NB4 (cell line): ENCODE measurements at regions not wholly inside any gene's neighbourhood (a gene's known extent, or its start where the extent isn't known, plus 50 kb on each side); places are given as distances from the start of the nearest gene placed in this dataset.

Source experiments
- DNase-seq: peaks from one replicate; pipeline ENCODE4 v3.0.0; 2010; ENCODE audit warnings: low read depth
- H3K4me3 ChIP-seq: one replicate; pipeline ENCODE4 v1.5.1; 2011; ENCODE audit warnings: mild to moderate bottlenecking, low read depth, low read length, moderate library complexity
- CTCF ChIP-seq: IDR thresholded peaks from one replicate; pipeline ENCODE4 v1.5.1; 2012; ENCODE audit warnings: low read depth, low read length
- MAX ChIP-seq: IDR thresholded peaks from 2 replicates; pipeline ENCODE4 v1.6.1; 2011; ENCODE audit warnings: low read depth, low read length
- MYC ChIP-seq: IDR thresholded peaks from 2 replicates; pipeline ENCODE4 v1.6.1; 2011; ENCODE audit warnings: low read depth, low read length
- POLR2A ChIP-seq: IDR thresholded peaks from 2 replicates; pipeline ENCODE4 v1.6.1; 2011; ENCODE audit warnings: mild to moderate bottlenecking; ENCODE audit not compliant: insufficient read length; ENCODE audit errors: extremely low read depth

GRCh38 chr4:111754003-111754402 is 391.3 kb upstream of the FAM241A start:
- no peak for DNase-seq
- no peak overlapping the region for H3K4me3 ChIP-seq
- TF ChIP-seq POLR2A (no peak), MYC (no peak), MAX (no peak), CTCF (no peak)

- DNase-seq, result no peak
- no peak for TF ChIP-seq POLR2A
- H3K4me3 ChIP-seq, result no peak overlapping the region
Measured at GRCh38 chr4:111755571-111755970, 389.7 kb upstream of the FAM241A start.

GRCh38 chr4:111761531-111761930 is 383.7 kb upstream of the FAM241A start:
- DNase-seq, result no peak
- TF ChIP-seq MYC (no peak), MAX (no peak), CTCF (no peak), POLR2A (no peak)

GRCh38 chr4:111770514-111770913 is 374.7 kb upstream of the FAM241A start:
- H3K4me3 ChIP-seq, result no peak overlapping the region
- no peak for DNase-seq
- TF ChIP-seq CTCF (no peak), POLR2A (no peak), MYC (no peak)

More at GRCh38 chr4:111761531-111761930, 383.7 kb upstream of the FAM241A start:
- H3K4me3 ChIP-seq, result no peak overlapping the region

- no peak for DNase-seq
- no peak overlapping the region for H3K4me3 ChIP-seq
- TF ChIP-seq MAX, result no peak
- no peak for TF ChIP-seq MYC
- no peak for TF ChIP-seq POLR2A
- no peak for TF ChIP-seq CTCF
Measured at GRCh38 chr4:111773858-111774257, 371.4 kb upstream of the FAM241A start.

GRCh38 chr4:111775556-111776297 is 369.5 kb upstream of the FAM241A start:
- DNase-seq, result no peak
- no peak overlapping the region for H3K4me3 ChIP-seq
- TF ChIP-seq MYC, result no peak
- no peak for TF ChIP-seq MAX
- TF ChIP-seq POLR2A, result no peak
- no peak for TF ChIP-seq CTCF
